IPS-18a (cell line): ENCODE measurements at regions not wholly inside any gene's neighbourhood (a gene's known extent, or its start where the extent isn't known, plus 50 kb on each side); places are given as distances from the start of the nearest gene placed in this dataset.

ENCODE experiments used
- H3K27ac ChIP-seq: one replicate; pipeline ENCODE4 v1.5.1; 2013; ENCODE audit warnings: low read length
- H3K27me3 ChIP-seq: one replicate; pipeline ENCODE4 v1.6.1; 2013; ENCODE audit warnings: mild to moderate bottlenecking, low read length; ENCODE audit not compliant: control insufficient read depth, insufficient read depth
- H3K36me3 ChIP-seq: one replicate; pipeline ENCODE4 v1.6.1; 2013; ENCODE audit warnings: low read depth, low read length; ENCODE audit not compliant: control insufficient read depth
- H3K4me1 ChIP-seq: one replicate; pipeline ENCODE4 v1.6.1; 2013; ENCODE audit warnings: low read depth, low read length; ENCODE audit not compliant: control insufficient read depth
- H3K4me3 ChIP-seq: one replicate; pipeline ENCODE4 v1.5.1; 2013; ENCODE audit warnings: low read length
- H3K9ac ChIP-seq: one replicate; pipeline ENCODE4 v1.6.1; 2013; ENCODE audit warnings: mild to moderate bottlenecking, low read length, moderate library complexity
- H3K9me3 ChIP-seq: one replicate; pipeline ENCODE4 v1.6.1; 2013; ENCODE audit warnings: low read depth, low read length; ENCODE audit not compliant: control insufficient read depth

DNA sequence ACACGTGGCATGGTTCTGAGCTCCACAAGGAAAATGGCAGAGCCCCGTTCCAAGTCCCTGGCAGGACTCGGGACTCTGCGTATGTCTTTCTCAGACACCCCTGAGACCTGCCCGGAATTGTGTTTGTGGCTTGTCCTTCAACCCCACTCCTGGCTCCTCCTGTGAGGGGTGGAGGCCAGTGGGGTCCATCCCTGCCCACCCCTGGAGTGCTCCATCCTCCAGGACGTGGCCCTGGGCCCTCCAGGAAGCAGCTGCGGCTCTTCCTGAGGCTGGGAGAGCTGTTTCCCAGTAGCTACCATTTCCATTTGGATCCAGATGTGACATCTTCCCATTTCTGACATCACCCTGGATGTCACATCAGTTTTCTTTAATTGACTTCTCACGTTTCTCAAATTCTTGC is 118.7 kb upstream of the C1QTNF9B start:
- H3K36me3 ChIP-seq = no peaks in the 10 kb centered on the region
- H3K9ac ChIP-seq = no peak overlapping the region
- no peak overlapping the region for H3K27ac ChIP-seq
- no peak overlapping the region for H3K4me3 ChIP-seq
- H3K4me1 ChIP-seq = no peaks in the 10 kb centered on the region
- H3K27me3 ChIP-seq = no peaks in the 10 kb centered on the region
- no peaks in the 10 kb centered on the region for H3K9me3 ChIP-seq

DNA sequence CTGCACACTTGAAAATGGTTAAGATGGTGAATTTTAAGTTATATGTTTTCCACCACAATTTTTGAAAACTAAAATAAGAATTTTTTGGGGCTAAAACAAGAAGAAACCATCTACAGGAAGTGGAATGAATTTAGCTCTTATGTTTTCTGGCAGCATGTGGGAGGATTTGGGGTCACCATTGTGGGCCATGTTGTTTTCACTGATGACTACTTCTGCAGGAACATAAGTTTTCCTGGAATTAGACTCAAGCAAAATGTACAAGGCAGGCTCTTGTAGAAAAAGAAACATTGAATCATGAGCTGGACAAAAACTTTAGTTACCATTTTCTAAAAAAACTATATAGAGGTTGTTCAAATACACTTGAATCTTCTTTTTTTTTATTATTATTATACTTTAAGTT is 125.3 kb upstream of the C1QTNF9B start:
- H3K9me3 ChIP-seq = no peaks in the 10 kb centered on the region
- H3K4me1 ChIP-seq = no peaks in the 10 kb centered on the region
- H3K9ac ChIP-seq = no peak overlapping the region
- H3K27ac ChIP-seq = no peak overlapping the region
- H3K27me3 ChIP-seq = no peaks in the 10 kb centered on the region
- no peak overlapping the region for H3K4me3 ChIP-seq
- H3K36me3 ChIP-seq = no peaks in the 10 kb centered on the region

DNA sequence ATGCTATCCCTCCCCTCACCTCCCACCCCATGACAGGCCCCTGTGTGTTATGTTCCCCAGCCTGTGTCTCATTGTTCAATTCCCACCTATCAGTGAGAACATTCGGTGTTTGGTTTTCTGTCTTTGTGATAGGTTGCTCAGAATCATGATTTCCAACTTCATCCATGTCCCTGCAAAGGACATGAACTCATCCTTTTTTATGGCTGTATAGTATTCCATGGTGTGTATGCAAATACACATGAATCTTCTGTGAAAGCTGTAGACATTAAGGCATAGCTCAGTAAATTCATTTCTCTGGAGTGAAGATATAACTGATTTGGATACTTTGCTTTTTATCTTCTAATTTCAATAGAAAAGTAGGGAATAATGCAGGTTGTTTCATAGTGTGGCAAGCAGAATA is 125.8 kb upstream of the C1QTNF9B start:
- no peak overlapping the region for H3K9ac ChIP-seq
- H3K4me3 ChIP-seq = no peak overlapping the region
- H3K36me3 ChIP-seq = no peaks in the 10 kb centered on the region
- no peaks in the 10 kb centered on the region for H3K4me1 ChIP-seq
- H3K27me3 ChIP-seq = no peaks in the 10 kb centered on the region
- H3K27ac ChIP-seq = no peak overlapping the region
- H3K9me3 ChIP-seq = no peaks in the 10 kb centered on the region

GRCh38 chr13:24027494-24027893 is 130.2 kb upstream of the C1QTNF9B start:
- Histone ChIP-seq H3K36me3 (no peaks in the 10 kb centered on the region), H3K9me3 (no peaks in the 10 kb centered on the region), H3K27me3 (no peaks in the 10 kb centered on the region), H3K9ac (no peak overlapping the region), H3K4me3 (no peak overlapping the region), H3K27ac (no peak overlapping the region), H3K4me1 (no peaks in the 10 kb centered on the region)

DNA sequence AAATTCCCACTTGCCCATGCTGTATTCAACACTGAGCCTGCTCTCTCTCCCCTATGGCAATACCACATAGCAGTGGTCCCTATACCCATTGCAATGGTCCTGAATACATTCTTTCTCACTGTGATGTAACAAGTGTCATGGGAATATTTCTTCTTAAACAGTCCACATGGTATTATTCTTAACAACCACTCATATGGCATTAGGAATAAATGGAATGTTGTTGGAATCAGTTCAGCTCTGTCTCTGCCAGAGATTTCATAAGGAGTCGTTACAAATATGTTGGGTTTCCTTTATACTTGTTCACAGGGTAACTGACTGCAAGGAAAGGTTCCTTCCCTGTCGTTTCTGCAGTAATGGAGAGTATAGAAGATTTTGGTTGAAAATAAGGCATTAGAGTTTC is 128.3 kb upstream of the SPATA13 start:
- Histone ChIP-seq H3K4me1 (no peaks in the 10 kb centered on the region), H3K27ac (no peak overlapping the region), H3K9me3 (no peaks in the 10 kb centered on the region), H3K27me3 (no peaks in the 10 kb centered on the region), H3K9ac (no peak overlapping the region), H3K36me3 (no peaks in the 10 kb centered on the region), H3K4me3 (no peak overlapping the region)

DNA sequence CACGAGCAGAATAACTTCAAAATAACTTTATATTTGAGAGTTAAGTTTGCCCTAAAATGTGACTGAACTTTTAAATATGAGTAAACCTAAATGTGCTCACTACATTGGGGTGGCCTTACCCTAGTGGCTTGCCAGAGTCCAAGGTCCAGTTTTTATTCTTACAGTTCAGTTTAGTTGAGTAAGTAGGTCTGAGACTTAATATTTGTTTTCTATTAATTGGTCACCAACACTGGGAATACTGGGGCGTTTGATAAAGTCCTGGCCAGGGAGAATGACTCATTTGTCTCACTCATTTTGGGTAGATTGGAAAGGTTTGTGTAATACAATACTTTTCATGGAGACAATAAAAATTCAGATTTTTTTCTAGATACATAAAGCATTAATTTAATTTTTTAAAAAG is 127.8 kb upstream of the SPATA13 start:
- Histone ChIP-seq H3K9me3 (no peaks in the 10 kb centered on the region), H3K9ac (no peak overlapping the region), H3K4me3 (no peak overlapping the region), H3K36me3 (no peaks in the 10 kb centered on the region), H3K27me3 (no peaks in the 10 kb centered on the region), H3K27ac (no peak overlapping the region), H3K4me1 (no peaks in the 10 kb centered on the region)

DNA sequence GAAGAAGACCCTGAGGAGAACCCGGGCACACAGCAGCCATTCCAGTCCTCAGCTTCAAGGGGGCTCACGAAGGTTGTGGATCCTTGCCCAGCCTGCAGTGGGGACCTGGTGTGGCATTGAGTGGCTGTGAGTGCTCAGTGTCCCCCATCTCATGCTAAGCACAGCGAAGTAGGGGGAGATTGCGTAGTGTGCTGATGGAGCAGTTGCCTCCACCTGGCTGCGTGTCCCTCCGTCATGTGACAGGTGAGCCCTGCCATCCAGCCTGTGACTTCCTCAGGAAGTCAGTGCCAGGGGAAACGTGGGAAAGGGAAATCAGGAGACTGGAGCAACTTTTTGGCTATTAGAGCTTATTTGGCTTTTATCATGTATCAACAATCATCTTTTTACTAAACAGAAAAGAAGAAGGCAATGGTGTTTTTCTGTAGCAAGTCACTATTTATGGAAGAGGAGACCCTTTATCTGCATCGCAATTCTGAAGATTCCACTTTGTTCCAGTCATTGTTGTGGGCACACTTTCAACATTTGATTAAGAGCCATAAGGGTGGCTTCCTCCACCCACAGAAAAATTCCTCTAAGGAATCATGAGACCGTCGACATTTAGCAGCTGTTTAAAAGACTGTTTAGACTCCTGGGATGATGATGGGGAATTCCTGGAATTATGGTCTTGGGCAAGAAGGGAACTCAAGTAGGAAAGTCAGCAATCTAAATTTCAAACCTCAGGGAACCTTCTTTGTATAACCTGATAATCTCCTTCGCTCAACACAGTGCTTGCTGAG is 126.8 kb upstream of the SPATA13 start:
- H3K9ac ChIP-seq = no peak overlapping the region
- no peaks in the 10 kb centered on the region for H3K9me3 ChIP-seq
- H3K36me3 ChIP-seq = no peaks in the 10 kb centered on the region
- H3K27ac ChIP-seq = no peak overlapping the region
- H3K4me1 ChIP-seq = peaks cover 6% of the 10 kb centered on the region
- peaks cover 8% of the 10 kb centered on the region for H3K27me3 ChIP-seq
- H3K4me3 ChIP-seq = no peak overlapping the region

DNA sequence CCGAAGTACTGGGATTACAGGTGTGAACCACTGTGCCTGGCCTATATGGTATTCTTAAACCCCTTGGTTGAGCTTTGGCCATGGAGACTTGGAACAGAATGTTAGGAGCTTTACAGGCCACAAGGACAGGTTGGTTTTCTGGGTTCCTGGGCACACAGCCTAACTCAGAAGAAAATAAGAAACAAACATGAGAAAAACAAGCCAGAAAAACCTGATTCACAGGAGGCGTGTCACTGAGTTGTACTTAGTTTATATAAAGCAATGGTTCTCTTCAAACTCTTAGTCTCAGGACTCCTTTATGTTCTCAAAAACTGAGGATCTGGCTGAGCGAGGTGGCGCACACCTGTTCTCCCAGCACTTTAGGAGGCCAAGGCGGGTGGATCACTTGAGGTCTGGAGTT is 125.1 kb upstream of the SPATA13 start:
- Histone ChIP-seq H3K4me1 (peaks cover 14% of the 10 kb centered on the region), H3K36me3 (no peaks in the 10 kb centered on the region), H3K27me3 (peaks cover 25% of the 10 kb centered on the region), H3K9me3 (no peaks in the 10 kb centered on the region), H3K4me3 (no peak overlapping the region), H3K9ac (no peak overlapping the region), H3K27ac (no peak overlapping the region)

GRCh38 chr13:24036115-24036514 is 124.4 kb upstream of the SPATA13 start:
- no peak overlapping the region for H3K27ac ChIP-seq
- peaks cover 32% of the 10 kb centered on the region for H3K27me3 ChIP-seq
- H3K4me1 ChIP-seq = peaks cover 21% of the 10 kb centered on the region
- H3K9ac ChIP-seq = no peak overlapping the region
- H3K4me3 ChIP-seq = no peak overlapping the region
- H3K36me3 ChIP-seq = no peaks in the 10 kb centered on the region
- H3K9me3 ChIP-seq = no peaks in the 10 kb centered on the region

- no peaks in the 10 kb centered on the region for H3K36me3 ChIP-seq
- no peaks in the 10 kb centered on the region for H3K9me3 ChIP-seq
- peaks cover 29% of the 10 kb centered on the region for H3K4me1 ChIP-seq
- H3K27me3 ChIP-seq = peaks cover 55% of the 10 kb centered on the region
- no peak overlapping the region for H3K27ac ChIP-seq
- no peak overlapping the region for H3K4me3 ChIP-seq
- H3K9ac ChIP-seq = no peak overlapping the region
Observed at GRCh38 chr13:24038405-24038804, 122.1 kb upstream of the SPATA13 start.

DNA sequence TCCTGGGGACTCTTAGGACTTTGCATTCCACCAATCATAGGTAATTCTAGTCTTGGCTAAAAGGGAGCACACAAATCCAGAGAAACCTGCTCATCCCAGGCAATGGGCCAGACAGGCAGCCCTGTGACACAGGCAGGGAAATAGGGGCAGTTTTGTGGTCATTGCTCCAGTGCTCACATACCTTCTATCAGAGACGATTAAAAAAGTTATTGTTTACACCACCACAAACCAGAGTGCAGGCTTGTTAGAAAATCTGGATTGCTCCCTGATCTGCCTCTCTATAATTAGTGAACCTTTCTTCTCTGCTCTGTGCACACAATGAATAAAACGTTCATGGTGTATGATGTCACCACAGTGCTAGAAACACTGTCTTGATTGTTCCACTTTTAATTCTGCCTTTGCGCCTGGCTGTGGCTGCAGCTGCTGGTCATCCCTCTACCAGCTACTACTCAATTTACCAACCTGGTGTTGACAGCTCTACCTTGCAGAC is 121.6 kb upstream of the SPATA13 start:
- no peak overlapping the region for H3K9ac ChIP-seq
- H3K4me3 ChIP-seq = no peak overlapping the region
- peaks cover 29% of the 10 kb centered on the region for H3K4me1 ChIP-seq

More for the DNA sequence above, 121.6 kb upstream of the SPATA13 start:
- H3K27me3 ChIP-seq = peaks cover 60% of the 10 kb centered on the region
- no peaks in the 10 kb centered on the region for H3K36me3 ChIP-seq
- no peaks in the 10 kb centered on the region for H3K9me3 ChIP-seq
- no peak overlapping the region for H3K27ac ChIP-seq
